SK-N-MC (cell line): ENCODE measurements at regions not wholly inside any gene's neighbourhood (a gene's known extent, or its start where the extent isn't known, plus 50 kb on each side); places are given as distances from the start of the nearest gene placed in this dataset.

ENCODE experiments used
- EZH2 ChIP-seq: fragments of 200-600 bp; sonication (generic); IDR thresholded peaks from one replicate; pipeline ENCODE4 v1.6.1; 2017; ENCODE audit warnings: antibody characterized with exemption
- POLR2AphosphoS5 ChIP-seq: IDR thresholded peaks from 2 replicates; pipeline ENCODE4 v1.6.1; 2012; ENCODE audit warnings: mild to moderate bottlenecking, low read depth, low read length, borderline replicate concordance

- no peak for TF ChIP-seq POLR2AphosphoS5
- no peak for TF ChIP-seq EZH2
Measured at GRCh38 chr13:59166174-59166573, 997.6 kb downstream of the DIAPH3 start.
